SJCRH30 (cell line): ENCODE measurements at regions not wholly inside any gene's neighbourhood (a gene's known extent, or its start where the extent isn't known, plus 50 kb on each side); places are given as distances from the start of the nearest gene placed in this dataset.
A peak's percentile ranks its signal among the peaks of the same experiment; 100 is the strongest.

ENCODE experiments used
- DNase-seq, 2 experiments: peaks; one replicate each; pipeline ENCODE4 v3.0.0-alpha.2; 2015 to 2020
- H3K27ac ChIP-seq: fragments of 250-450 bp; sonication (Bioruptor Pico); 2 replicates; pipeline ENCODE4 v1.5.1; 2020; ENCODE audit warnings: mild to moderate bottlenecking, moderate library complexity
- H3K27me3 ChIP-seq: fragments of 250-450 bp; sonication (Bioruptor Pico); 2 replicates; pipeline ENCODE4 v1.5.1; 2020; ENCODE audit warnings: mild to moderate bottlenecking, moderate library complexity
- H3K36me3 ChIP-seq: fragments of 250-450 bp; sonication (Bioruptor Pico); 2 replicates; pipeline ENCODE4 v1.5.1; 2020; ENCODE audit warnings: mild to moderate bottlenecking, moderate library complexity
- H3K4me1 ChIP-seq: fragments of 250-450 bp; sonication (Bioruptor Pico); 2 replicates; pipeline ENCODE4 v1.5.1; 2020; ENCODE audit warnings: mild to moderate bottlenecking, moderate library complexity
- H3K4me3 ChIP-seq: fragments of 250-450 bp; sonication (Bioruptor Pico); 2 replicates; pipeline ENCODE4 v1.5.1; 2020; ENCODE audit warnings: mild to moderate bottlenecking, moderate library complexity
- H3K9me3 ChIP-seq: fragments of 250-450 bp; sonication (Bioruptor Pico); replicated peaks from 2 replicates; pipeline ENCODE4 v1.5.1; 2020; ENCODE audit warnings: mild to moderate bottlenecking, moderate library complexity

DNA sequence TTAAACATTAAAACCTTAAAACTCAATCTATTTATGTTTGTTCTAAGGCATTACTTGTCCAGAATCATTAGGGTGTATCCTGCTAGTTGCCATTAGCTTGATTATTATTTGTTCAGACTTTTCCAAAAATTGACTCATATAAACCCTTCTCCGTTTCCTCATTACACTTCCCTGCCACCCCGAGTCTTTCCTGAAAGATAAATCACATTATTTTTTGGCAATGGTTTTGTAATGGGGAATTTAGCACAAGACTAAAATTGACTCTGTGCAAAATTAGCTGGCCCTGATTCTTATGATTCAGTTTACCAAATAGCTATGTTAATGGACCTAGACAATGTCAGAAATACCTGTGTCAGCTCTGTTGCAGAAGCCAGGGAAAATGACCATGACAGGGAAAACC is 112.2 kb upstream of the NT5C1B start:
- Histone ChIP-seq H3K4me3 (no peak overlapping the region), H3K27me3 (no peaks in the 10 kb centered on the region), H3K9me3 (no peaks in the 10 kb centered on the region), H3K27ac (no peak overlapping the region), H3K4me1 (no peaks in the 10 kb centered on the region), H3K36me3 (no peaks in the 10 kb centered on the region)
- DNase-seq: no peak

DNA sequence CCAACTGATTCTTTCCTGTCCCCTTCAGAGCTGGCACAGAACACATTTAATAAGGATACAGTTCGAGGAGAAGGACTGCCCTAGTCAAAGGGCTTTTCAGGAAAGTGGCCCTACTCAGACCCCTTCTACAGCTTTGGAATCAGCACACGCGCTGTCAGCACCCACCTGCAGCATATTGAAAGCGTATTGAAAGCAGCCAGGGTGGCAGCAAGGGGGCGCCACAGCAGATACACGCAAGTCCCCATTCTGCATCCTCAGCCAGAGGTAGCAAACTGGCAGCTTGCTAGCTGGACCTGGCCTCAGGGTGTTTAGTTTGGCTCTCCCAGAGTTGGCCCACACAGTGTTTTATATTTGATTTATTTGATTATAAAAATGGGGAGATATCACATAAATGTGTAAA is 101.0 kb upstream of the NT5C1B start:
- 0 out of 2 replicates have a peak, but pooled peaks cover 2% of the 10 kb centered on the region for H3K9me3 ChIP-seq
- H3K4me1 ChIP-seq: peaks cover 5% of the 10 kb centered on the region; the same call in 1 of the 2 replicates
- H3K27me3 ChIP-seq: no peaks in the 10 kb centered on the region
- peak; percentile 11 to 15 for DNase-seq
- no peak overlapping the region for H3K4me3 ChIP-seq
- H3K27ac ChIP-seq: no peak overlapping the region
- no peaks in the 10 kb centered on the region for H3K36me3 ChIP-seq

DNA sequence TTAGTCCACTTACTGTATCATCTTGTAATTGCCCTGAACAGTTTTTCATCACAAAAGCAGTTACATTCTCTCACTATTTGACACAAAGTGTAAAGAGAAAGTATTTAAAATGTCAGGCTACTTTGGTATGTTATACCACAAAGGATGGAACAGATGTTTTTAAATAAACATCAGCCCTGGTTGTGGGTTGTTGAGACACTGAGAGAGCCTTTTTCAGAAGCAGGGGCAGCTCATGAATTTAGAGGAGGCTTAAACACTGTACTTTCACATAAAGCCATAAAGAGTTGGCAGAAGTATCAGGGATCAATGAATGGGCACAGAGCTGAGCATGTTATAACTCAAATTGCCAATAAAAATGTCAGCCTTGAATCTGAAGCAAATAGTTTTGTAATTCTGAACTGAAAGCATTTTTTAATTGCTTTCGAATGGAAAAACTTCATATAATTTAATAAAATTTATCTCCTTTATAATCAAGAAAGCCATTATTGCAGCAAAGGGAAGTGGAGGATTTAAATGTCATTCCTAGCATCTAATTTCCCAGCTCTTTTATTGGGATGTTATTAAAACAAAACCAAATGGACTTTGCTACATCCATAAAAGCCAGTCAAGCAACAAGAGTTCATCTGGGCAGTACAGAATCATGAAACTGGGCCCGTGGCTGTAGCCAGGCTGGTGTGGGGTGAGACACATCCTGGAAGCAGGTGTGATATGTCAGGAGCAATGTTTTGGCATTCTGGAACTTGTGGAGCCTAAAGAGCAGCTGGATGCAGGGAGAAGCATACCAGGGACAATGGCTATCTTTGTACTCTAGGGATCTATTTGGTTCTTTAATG is 95.1 kb upstream of the NT5C1B start:
- Histone ChIP-seq H3K36me3 (no peaks in the 10 kb centered on the region), H3K4me3 (no peak overlapping the region), H3K4me1 (peaks cover 14% of the 10 kb centered on the region), H3K27me3 (no peaks in the 10 kb centered on the region), H3K9me3 (no peaks in the 10 kb centered on the region), H3K27ac (no peak overlapping the region)
- DNase-seq: peak; percentile 16 to 61

DNA sequence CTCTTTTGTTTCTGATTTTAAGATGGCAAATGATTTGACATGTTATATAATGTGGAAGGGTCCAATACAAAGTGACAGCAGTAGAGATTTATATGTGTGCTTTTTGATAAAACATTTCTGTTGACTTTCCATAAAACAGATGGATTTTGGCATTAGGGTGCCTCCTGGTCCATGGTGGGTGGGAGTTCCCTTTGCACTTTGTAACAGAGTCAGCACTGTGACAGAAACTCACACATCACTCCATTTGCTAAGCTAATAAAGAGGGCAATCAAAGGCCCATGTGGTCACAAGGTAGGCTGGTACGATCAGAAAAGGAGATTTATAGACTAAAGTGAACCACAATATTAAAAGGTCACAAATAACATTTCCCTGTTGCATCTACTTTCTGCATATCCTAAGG is 93.3 kb upstream of the NT5C1B start:
- DNase-seq: no peak
- Histone ChIP-seq H3K4me1 (peaks cover 14% of the 10 kb centered on the region), H3K36me3 (no peaks in the 10 kb centered on the region), H3K27ac (no peak overlapping the region), H3K4me3 (no peak overlapping the region), H3K9me3 (no peaks in the 10 kb centered on the region), H3K27me3 (no peaks in the 10 kb centered on the region)

DNA sequence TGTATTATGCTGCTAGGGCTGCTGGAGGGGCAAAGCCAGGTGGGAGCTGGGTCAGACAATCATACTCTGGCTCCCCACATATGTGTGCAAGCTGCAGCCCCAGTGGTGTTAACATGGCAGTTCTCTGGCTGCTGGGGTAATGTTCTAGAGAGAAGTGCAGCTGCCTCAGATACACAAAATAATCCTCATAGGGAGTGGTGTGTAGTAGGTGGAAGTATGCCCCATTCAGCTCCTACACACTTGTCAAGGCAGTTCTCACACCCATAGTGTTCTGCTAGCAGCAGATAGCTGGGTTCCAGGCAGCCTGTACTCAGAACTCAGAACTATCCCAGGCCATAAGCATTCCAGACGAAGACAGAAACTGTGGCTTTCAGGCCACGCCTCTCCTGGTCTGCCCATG is 87.9 kb upstream of the NT5C1B start:
- H3K4me3 ChIP-seq: no peak overlapping the region

DNA sequence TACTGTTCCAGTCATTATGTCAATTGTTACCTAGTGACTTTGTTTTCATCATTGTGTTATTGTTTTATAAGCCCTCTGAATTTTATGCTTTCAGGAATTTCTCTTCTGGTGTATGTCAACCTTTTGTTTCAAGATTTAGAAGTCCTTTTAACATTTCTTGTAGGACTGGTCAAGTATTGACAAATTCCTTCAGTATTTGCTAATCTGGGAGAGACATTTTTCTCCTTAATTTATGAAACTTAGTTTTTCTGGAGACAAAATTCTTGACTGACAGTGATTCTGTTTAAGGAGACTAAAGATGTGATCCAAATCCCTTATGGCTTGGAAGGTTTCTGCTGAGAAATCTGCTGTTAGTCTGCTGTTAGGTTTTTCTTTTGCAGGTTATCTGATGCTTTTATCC is 84.9 kb upstream of the NT5C1B start:
- Histone ChIP-seq H3K4me3 (no peak overlapping the region), H3K27ac (no peak overlapping the region), H3K4me1 (no peaks in the 10 kb centered on the region), H3K36me3 (no peaks in the 10 kb centered on the region), H3K27me3 (no peaks in the 10 kb centered on the region), H3K9me3 (no peaks in the 10 kb centered on the region)
- DNase-seq: no peak

More for the DNA sequence above, 87.9 kb upstream of the NT5C1B start:
- H3K4me1 ChIP-seq: no peaks in the 10 kb centered on the region
- H3K9me3 ChIP-seq: no peaks in the 10 kb centered on the region
- no peak overlapping the region for H3K27ac ChIP-seq
- no peaks in the 10 kb centered on the region for H3K36me3 ChIP-seq
- no peak for DNase-seq
- no peaks in the 10 kb centered on the region for H3K27me3 ChIP-seq

DNA sequence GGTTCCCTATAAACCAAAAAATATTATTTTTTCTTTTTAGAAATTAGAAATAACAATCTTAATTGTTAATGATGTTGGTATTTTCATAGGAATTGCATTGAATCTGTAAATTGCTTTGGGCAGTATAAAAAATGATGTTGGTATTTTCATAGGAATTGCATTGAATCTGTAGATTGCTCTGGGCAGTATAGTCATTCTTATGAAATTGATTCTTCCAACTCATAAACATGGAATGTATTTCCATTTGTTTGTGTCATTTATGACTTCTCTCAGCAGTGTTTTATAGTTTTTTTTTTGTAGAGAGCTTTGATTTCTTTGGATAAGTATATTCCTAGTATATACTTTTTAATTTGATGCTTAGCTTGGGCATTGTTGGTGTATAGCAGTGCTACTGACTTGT is 82.0 kb upstream of the NT5C1B start:
- no peaks in the 10 kb centered on the region for H3K36me3 ChIP-seq
- H3K4me1 ChIP-seq: no peaks in the 10 kb centered on the region
- no peak overlapping the region for H3K4me3 ChIP-seq
- H3K9me3 ChIP-seq: no peaks in the 10 kb centered on the region
- no peak for DNase-seq
- no peaks in the 10 kb centered on the region for H3K27me3 ChIP-seq
- no peak overlapping the region for H3K27ac ChIP-seq

DNA sequence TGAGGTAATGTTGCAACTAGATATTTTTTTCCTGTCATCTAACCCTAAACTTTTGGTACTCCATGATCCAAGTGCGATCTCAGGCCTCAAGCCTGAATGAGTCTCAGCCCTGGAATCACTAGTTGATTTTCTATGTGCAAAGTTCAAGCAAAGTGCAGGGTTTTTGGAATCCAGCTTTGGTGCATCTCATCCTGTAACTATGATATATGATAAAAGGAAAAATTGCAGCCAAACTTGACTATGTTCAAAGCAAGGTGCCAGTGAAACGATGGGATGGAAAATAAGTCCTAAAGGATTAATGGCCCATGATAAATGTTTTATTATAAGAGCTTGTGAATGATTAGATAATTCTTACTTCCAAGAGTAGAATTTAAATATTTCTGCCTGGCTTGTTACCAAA is 78.9 kb upstream of the NT5C1B start:
- no peaks in the 10 kb centered on the region for H3K27me3 ChIP-seq
- no peak overlapping the region for H3K27ac ChIP-seq
- H3K9me3 ChIP-seq: no peaks in the 10 kb centered on the region
- no peaks in the 10 kb centered on the region for H3K36me3 ChIP-seq
- no peak for DNase-seq
- no peak overlapping the region for H3K4me3 ChIP-seq
- no peaks in the 10 kb centered on the region for H3K4me1 ChIP-seq

DNA sequence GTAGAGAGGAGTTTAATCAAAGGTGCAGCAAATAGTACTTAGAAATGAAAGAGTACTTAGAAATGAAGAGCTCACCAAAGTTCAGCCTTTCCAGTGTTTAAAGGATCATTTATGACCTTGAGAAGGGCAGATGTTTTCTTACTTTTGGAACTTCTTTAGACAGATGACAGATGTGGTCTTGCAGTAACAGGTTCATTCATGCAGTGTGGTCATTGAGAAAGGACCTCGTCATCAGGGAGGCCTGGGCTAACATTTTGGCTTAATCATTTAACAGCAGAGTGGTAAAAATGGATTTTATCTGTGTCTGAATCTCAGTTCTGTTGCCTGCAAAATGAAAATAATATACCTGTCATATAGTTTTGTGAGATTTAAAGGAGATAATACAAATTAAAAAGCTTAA is 75.1 kb upstream of the NT5C1B start:
- Histone ChIP-seq H3K4me1 (no peaks in the 10 kb centered on the region), H3K36me3 (no peaks in the 10 kb centered on the region), H3K9me3 (no peaks in the 10 kb centered on the region), H3K27ac (no peak overlapping the region), H3K27me3 (no peaks in the 10 kb centered on the region), H3K4me3 (no peak overlapping the region)
- DNase-seq: no peak

DNA sequence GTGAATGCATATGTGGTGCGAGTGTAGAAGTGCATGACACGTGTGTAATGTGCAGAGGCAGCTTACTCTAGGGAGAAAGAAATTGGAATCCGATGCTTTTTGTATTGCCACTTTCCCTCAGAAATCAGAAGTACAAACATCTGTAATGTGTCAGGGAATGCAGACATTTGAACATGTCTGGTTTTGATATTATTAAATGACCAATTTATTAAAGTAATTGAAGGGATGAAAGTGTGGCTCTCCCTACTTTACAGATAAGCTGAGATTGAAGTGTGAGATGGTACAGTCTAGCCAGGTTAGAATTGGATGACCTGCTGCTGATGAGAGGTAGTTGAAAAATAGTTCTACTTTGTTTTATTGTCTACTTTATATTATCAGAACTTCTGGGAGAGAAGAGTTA is 74.5 kb upstream of the NT5C1B start:
- Histone ChIP-seq H3K27me3 (no peaks in the 10 kb centered on the region; the same call in 1 of the 2 replicates), H3K27ac (no peak overlapping the region), H3K4me1 (no peaks in the 10 kb centered on the region), H3K9me3 (no peaks in the 10 kb centered on the region), H3K36me3 (no peaks in the 10 kb centered on the region), H3K4me3 (no peak overlapping the region)
- DNase-seq: no peak

DNA sequence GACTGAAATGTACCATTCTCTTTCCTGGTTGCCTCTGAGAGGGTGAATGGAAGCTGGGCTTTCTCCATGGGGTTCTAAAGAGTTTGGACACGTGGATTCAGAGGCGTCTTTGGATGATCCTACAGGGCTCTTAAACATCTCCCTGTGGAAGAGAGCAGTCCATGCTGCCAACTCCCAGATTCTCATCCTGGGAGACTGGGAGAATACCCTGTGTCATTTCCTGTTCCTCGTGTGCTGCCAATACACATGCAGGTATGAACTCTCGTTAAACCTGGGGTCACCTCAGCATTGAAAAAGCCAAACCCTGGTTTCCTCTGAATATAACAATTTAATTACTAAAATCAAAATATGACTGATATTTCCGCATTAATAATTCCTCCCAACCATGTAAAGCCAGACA is 73.3 kb upstream of the NT5C1B start:
- Histone ChIP-seq H3K36me3 (no peaks in the 10 kb centered on the region), H3K9me3 (no peaks in the 10 kb centered on the region), H3K27ac (no peak overlapping the region), H3K4me1 (no peaks in the 10 kb centered on the region), H3K27me3 (no peaks in the 10 kb centered on the region; the same call in 1 of the 2 replicates), H3K4me3 (no peak overlapping the region)
- DNase-seq: no peak

DNA sequence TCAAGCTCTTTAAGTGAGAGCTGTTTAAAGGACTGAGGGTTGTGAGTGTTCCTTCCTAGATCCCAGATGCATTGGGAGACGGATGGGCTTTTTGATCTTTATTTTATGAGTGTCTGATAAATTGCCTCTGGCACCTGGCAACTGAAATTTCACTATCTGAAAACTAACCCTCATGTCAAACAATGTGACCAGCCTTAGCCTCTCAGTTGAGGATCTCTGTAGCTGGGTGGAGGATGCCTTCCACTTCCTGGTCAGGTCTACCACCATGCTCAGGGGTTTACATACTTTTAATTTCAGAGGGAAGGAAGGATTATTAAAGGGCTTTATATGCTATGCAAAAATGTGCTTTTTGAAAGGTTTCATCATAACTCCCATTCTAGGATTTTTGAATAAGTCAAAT is 70.5 kb upstream of the NT5C1B start:
- DNase-seq: no peak
- H3K27me3 ChIP-seq: no peaks in the 10 kb centered on the region; the same call in 1 of the 2 replicates

DNA sequence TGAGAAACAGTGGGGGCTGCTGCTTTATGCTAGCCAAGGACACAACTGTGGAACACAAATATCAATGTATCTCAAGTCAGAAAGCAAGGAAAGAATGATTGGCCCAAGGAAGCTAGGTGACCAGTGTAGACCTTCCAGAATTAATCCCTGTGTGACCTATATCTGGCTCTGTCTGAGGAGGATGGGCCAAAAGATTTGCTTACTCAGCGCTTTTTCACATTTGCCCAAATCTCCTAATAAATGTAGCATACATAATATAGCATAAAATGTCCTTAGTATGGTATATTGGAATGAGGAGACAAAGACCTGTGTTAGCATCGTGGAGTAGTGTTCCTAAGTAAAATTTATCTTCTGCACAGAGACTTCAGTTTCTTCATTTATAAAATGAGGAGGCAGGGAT is 66.7 kb upstream of the NT5C1B start:
- Histone ChIP-seq H3K9me3 (no peaks in the 10 kb centered on the region), H3K27me3 (no peaks in the 10 kb centered on the region; the same call in 1 of the 2 replicates), H3K4me3 (no peak overlapping the region), H3K27ac (no peak overlapping the region), H3K36me3 (no peaks in the 10 kb centered on the region), H3K4me1 (no peaks in the 10 kb centered on the region)
- no peak for DNase-seq

More for the DNA sequence above, 70.5 kb upstream of the NT5C1B start:
- H3K27ac ChIP-seq: no peak overlapping the region
- H3K9me3 ChIP-seq: no peaks in the 10 kb centered on the region
- H3K4me3 ChIP-seq: no peak overlapping the region
- H3K4me1 ChIP-seq: no peaks in the 10 kb centered on the region
- H3K36me3 ChIP-seq: no peaks in the 10 kb centered on the region

DNA sequence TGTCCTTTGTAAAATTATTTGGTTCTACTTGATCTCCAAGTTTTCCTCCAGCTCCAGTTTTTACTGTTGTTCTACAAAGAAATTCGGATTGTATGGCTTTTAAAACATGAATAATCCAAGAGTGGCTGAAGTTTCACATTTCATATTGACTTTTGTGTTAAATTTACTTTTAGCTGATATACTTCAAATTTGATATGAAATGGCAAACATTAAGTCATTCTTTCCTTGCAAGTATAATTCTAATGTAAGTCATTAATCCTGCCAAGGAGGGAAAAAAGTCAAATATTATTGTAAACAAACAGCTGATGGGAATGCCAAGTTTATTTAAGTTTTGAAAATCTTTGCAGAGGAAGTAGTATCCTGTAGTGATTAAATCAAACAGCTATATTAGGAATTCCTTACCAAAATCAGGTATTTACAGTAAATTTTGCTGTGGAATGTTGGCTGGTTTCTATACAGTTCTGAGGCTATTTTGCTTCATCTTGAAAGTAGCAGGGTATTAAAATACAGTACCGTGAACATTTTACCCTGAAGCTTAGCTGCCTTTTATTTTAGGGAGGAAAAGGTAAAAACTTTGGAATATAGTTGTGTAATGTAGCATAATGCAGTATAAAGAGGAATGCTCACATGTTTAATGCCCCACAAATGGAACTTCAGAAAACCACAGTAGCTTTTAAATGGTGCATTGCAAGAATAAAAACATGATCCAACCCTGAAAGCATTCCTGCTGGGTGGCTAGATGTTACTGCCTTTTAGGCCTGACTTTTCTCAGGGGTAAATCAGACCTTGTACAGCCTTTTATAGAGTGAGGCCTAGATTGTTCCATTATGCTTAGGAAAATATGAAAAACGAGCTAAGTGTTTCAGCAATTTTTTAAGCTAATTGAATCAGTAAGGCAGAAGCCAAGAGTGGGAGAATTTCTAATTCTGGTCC is 62.7 kb upstream of the NT5C1B start:
- Histone ChIP-seq H3K9me3 (no peaks in the 10 kb centered on the region), H3K4me3 (no peak overlapping the region), H3K36me3 (no peaks in the 10 kb centered on the region), H3K27me3 (no peaks in the 10 kb centered on the region), H3K27ac (no peak overlapping the region), H3K4me1 (no peaks in the 10 kb centered on the region)
- no peak for DNase-seq

DNA sequence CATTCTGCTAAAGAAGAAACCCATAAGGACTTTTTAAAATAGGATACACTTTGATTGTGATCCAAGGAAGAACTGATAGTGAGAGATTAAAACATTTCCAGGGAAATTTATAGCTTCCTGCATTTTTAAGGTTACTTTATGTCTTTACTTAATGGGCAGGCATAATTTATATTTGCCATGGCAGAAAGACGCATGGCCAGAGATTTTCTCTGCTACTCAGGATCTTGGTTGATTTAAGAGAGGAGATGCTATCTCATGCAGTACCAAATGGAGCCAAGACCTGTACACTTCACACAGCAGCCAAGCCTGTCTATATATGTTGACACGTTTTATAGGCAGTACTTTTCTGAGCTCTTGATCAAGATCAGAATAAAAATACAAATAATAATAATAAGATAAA is 60.9 kb upstream of the NT5C1B start:
- no peaks in the 10 kb centered on the region for H3K4me1 ChIP-seq
- H3K4me3 ChIP-seq: no peak overlapping the region
- DNase-seq: no peak
- no peaks in the 10 kb centered on the region for H3K9me3 ChIP-seq
- no peaks in the 10 kb centered on the region for H3K36me3 ChIP-seq
- H3K27me3 ChIP-seq: no peaks in the 10 kb centered on the region
- H3K27ac ChIP-seq: no peak overlapping the region
